Hepatocyte (in vitro differentiated cells): ENCODE measurements at regions not wholly inside any gene's neighbourhood (a gene's known extent, or its start where the extent isn't known, plus 50 kb on each side); places are given as distances from the start of the nearest gene placed in this dataset.

Source experiments
- DNase-seq: peaks from one replicate; pipeline ENCODE4 v3.0.0-alpha.2; 2016; ENCODE audit warnings: low spot score
- H2AFZ ChIP-seq: fragments of 200-600 bp; sonication (generic); 2 replicates; pipeline ENCODE4 v1.6.0; 2016; ENCODE audit warnings: antibody characterized with exemption, mild to moderate bottlenecking
- H3K27ac ChIP-seq: fragments of 200-600 bp; sonication (generic); 2 replicates; pipeline ENCODE4 v1.5.1; 2016; ENCODE audit warnings: mild to moderate bottlenecking
- H3K27me3 ChIP-seq: fragments of 200-600 bp; sonication (generic); 2 replicates; pipeline ENCODE4 v1.6.1; 2016
- H3K36me3 ChIP-seq: fragments of 200-600 bp; sonication (generic); replicated peaks from 2 replicates; pipeline ENCODE4 v1.5.1; 2016; ENCODE audit warnings: low read depth; ENCODE audit not compliant: insufficient read depth
- H3K4me1 ChIP-seq: fragments of 200-600 bp; sonication (generic); 2 replicates; pipeline ENCODE4 v1.5.1; 2016; ENCODE audit warnings: mild to moderate bottlenecking, moderate library complexity; ENCODE audit not compliant: insufficient read depth
- H3K4me2 ChIP-seq: fragments of 200-600 bp; sonication (generic); 2 replicates; pipeline ENCODE4 v1.6.0; 2016
- H3K4me3 ChIP-seq: fragments of 200-600 bp; sonication (generic); 2 replicates; pipeline ENCODE4 v1.5.1; 2016; ENCODE audit warnings: mild to moderate bottlenecking
- H3K79me2 ChIP-seq: fragments of 200-600 bp; sonication (generic); 2 replicates; pipeline ENCODE4 v1.6.0; 2017; ENCODE audit warnings: mild to moderate bottlenecking
- H3K9me2 ChIP-seq: fragments of 200-600 bp; sonication (generic); replicated peaks from 2 replicates; pipeline ENCODE4 v1.6.0; 2017; ENCODE audit warnings: mild to moderate bottlenecking; ENCODE audit not compliant: insufficient read depth
- H3K9me3 ChIP-seq: fragments of 200-600 bp; sonication (generic); 2 replicates; pipeline ENCODE4 v1.5.1; 2016; ENCODE audit warnings: low read depth, mild to moderate bottlenecking
- H4K20me1 ChIP-seq: fragments of 200-600 bp; sonication (generic); 2 replicates; pipeline ENCODE4 v1.6.0; 2016; ENCODE audit warnings: mild to moderate bottlenecking; ENCODE audit not compliant: insufficient read depth, poor library complexity, severe bottlenecking
- CTCF ChIP-seq: fragments of 200-600 bp; sonication (generic); IDR thresholded peaks from 2 replicates; pipeline ENCODE4 v1.5.1; 2016; ENCODE audit warnings: antibody characterized with exemption, mild to moderate bottlenecking; ENCODE audit not compliant: poor library complexity
- EZH2 ChIP-seq: fragments of 200-600 bp; sonication (generic); IDR thresholded peaks from 2 replicates; pipeline ENCODE4 v1.6.1; 2016; ENCODE audit warnings: antibody characterized with exemption, mild to moderate bottlenecking, borderline replicate concordance
- EZH2phosphoT487 ChIP-seq: fragments of 200-600 bp; sonication (generic); IDR thresholded peaks from one replicate; pipeline ENCODE4 v1.6.1; 2018; ENCODE audit warnings: antibody characterized with exemption, mild to moderate bottlenecking, low read depth, moderate library complexity; ENCODE audit not compliant: unreplicated experiment, severe bottlenecking
- WGBS: methylation state at CpG from one replicate; pipeline ENCODE4 v1.1.6; 2016; ENCODE audit warnings: low lambda C conversion rate; ENCODE audit errors: missing lambda C conversion rate; 5-methylcytosine and 5-hydroxymethylcytosine counted together

DNA sequence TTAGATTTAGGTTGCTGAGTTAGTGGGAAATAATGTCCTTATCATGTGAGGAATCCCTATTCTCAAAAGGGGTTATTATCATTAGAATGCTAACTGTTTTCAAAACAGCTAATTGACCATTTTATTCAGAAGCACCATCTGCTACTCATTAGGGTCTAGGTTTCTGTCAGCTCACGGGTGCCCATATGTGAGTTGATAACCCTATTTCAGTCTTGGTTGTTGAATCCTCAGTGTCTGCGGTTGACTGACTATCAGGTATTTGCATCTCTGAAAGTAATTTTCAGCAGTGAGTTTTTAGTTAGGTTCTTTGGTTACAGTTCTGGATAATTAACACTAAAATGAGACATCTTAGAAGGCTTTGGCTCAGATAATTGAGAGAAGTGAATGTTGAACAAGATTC is 1404.0 kb downstream of the AACS start:
- H3K4me1 ChIP-seq, result no peaks in the 10 kb centered on the region
- H3K79me2 ChIP-seq, result no peaks in the 10 kb centered on the region
- no peaks in the 10 kb centered on the region for H4K20me1 ChIP-seq
- DNase-seq, result no peak
- no peak overlapping the region for H3K4me2 ChIP-seq
- peaks cover 4% of the 10 kb centered on the region for H3K9me3 ChIP-seq
- H3K27ac ChIP-seq, result no peak overlapping the region
- TF ChIP-seq EZH2phosphoT487 (no peak), EZH2 (no peak)
- no peak overlapping the region for H2AFZ ChIP-seq
- no peaks in the 10 kb centered on the region for H3K27me3 ChIP-seq
- 75% methylated on average over 2 of the region's 2 CpGs for WGBS
- no peak overlapping the region for H3K4me3 ChIP-seq
- no peaks in the 10 kb centered on the region for H3K36me3 ChIP-seq
- no peaks in the 10 kb centered on the region for H3K9me2 ChIP-seq

- 74% methylated on average over 3 of the region's 3 CpGs for WGBS
- Histone ChIP-seq H3K9me3 (peaks cover 4% of the 10 kb centered on the region), H3K4me2 (no peak overlapping the region)
These were observed 1409.5 kb downstream of the AACS start for GRCh38 chr12:126474703-126475102.

DNA sequence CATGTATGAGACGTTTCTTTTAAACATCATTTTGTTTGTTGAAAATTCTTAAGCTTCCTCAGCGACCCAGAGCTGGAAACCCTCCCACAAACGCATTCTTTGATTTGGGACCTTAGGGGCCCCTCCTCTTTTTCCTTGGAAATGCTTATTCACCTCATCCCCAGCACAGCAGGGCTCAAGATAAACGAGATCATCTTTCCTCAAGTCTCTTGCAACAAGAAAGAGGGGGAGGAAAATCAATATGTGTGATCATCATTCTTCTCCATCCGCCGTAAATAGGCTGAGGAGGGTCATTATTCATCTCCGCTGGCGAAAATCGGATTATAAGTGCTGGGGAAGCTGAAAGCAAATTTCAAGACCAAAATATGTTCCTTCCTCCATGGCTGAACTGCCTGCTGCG is 1415.2 kb downstream of the AACS start:
- Histone ChIP-seq H3K79me2 (no peaks in the 10 kb centered on the region), H3K4me1 (no peaks in the 10 kb centered on the region), H3K4me2 (no peak overlapping the region), H4K20me1 (no peaks in the 10 kb centered on the region), H2AFZ (no peak overlapping the region), H3K4me3 (no peak overlapping the region), H3K27me3 (no peaks in the 10 kb centered on the region), H3K9me2 (no peaks in the 10 kb centered on the region), H3K9me3 (no peaks in the 10 kb centered on the region), H3K27ac (no peak overlapping the region), H3K36me3 (no peaks in the 10 kb centered on the region)
- TF ChIP-seq EZH2 (no peak), CTCF (no peak), EZH2phosphoT487 (no peak)
- WGBS, result 56% methylated on average over 10 of the region's 10 CpGs
- no peak for DNase-seq

More at GRCh38 chr12:126474703-126475102, 1409.5 kb downstream of the AACS start:
- Histone ChIP-seq H3K36me3 (no peaks in the 10 kb centered on the region), H4K20me1 (no peaks in the 10 kb centered on the region), H3K27me3 (no peaks in the 10 kb centered on the region), H3K79me2 (no peaks in the 10 kb centered on the region), H3K4me1 (no peaks in the 10 kb centered on the region), H3K27ac (no peak overlapping the region), H3K9me2 (no peaks in the 10 kb centered on the region), H3K4me3 (no peak overlapping the region), H2AFZ (no peak overlapping the region)
- no peak for DNase-seq
- TF ChIP-seq EZH2phosphoT487 (no peak), EZH2 (no peak), CTCF (no peak)

- no peak overlapping the region for H3K27ac ChIP-seq
- H3K4me1 ChIP-seq, result no peaks in the 10 kb centered on the region
- no peaks in the 10 kb centered on the region for H3K79me2 ChIP-seq
- H4K20me1 ChIP-seq, result no peaks in the 10 kb centered on the region
- H3K27me3 ChIP-seq, result no peaks in the 10 kb centered on the region
- no peaks in the 10 kb centered on the region for H3K36me3 ChIP-seq
- no peak overlapping the region for H3K4me2 ChIP-seq
- no peak overlapping the region for H3K4me3 ChIP-seq
- TF ChIP-seq CTCF (no peak), EZH2phosphoT487 (no peak), EZH2 (no peak)
- H3K9me2 ChIP-seq, result no peaks in the 10 kb centered on the region
- no peak overlapping the region for H2AFZ ChIP-seq
- DNase-seq, result no peak
- H3K9me3 ChIP-seq, result no peaks in the 10 kb centered on the region
- WGBS, result 92% methylated on average over 6 of the region's 6 CpGs
These were observed 1416.5 kb downstream of the AACS start for GRCh38 chr12:126481688-126482087.
